ENCODE measurements at regions not wholly inside any gene's neighbourhood (a gene's known extent, or its start where the extent isn't known, plus 50 kb on each side); places are given as distances from the start of the nearest gene placed in this dataset.

- TF ChIP-seq CTCF (IDR thresholded peaks at IDR 0.05; ENCODE audit: low read length) (no peak), EZH2 (IDR thresholded peaks at IDR 0.05; ENCODE audit: borderline replicate concordance, low read length) (no peak)
Observed at GRCh38 chr3:106120356-106120755, 251.5 kb upstream of the CBLB start.

All from OCI-LY1 (cell line).